ENCODE measurements at regions not wholly inside any gene's neighbourhood (a gene's known extent, or its start where the extent isn't known, plus 50 kb on each side); places are given as distances from the start of the nearest gene placed in this dataset.

- intact Hi-C loops (cut with DNase I) = loop anchor here (5.0 to 10.0 kb wide), 5 partner anchors 145 to 745 kb away; partner anchors contain the start of gene MEIS2
- H3K4me1 ChIP-seq (replicated peaks) = no peaks in the 10 kb centered on the region
- no peak overlapping the region for H3K4me3 ChIP-seq
- WGBS = 39% methylated on average over 6 of the region's 6 CpGs
- H3K9me3 ChIP-seq = no peaks in the 10 kb centered on the region
- DNase-seq (ENCODE audit: low spot score) = no peak
- TF ChIP-seq POLR2A (IDR thresholded peaks at IDR 0.05) (no peak), POLR2AphosphoS5 (IDR thresholded peaks at IDR 0.05) (no peak), CTCF (IDR thresholded peaks at IDR 0.05) (no peak)
- no peaks in the 10 kb centered on the region for H3K27me3 ChIP-seq (replicated peaks; ENCODE audit: insufficient read depth)
- no peaks in the 10 kb centered on the region for H3K36me3 ChIP-seq
- peak overlapping the region in 1 of 2 donors; percentile 15 for H3K27ac ChIP-seq
Observed at GRCh38 chr15:36499412-36500389, 79.7 kb upstream of the CDIN1 start.

GRCh38 chr15:36501063-36501678 lies 78.3 kb upstream of the CDIN1 start:
- Histone ChIP-seq H3K4me3 (no peak overlapping the region), H3K4me1 (replicated peaks) (no peaks in the 10 kb centered on the region), H3K27me3 (replicated peaks; ENCODE audit: insufficient read depth) (no peaks in the 10 kb centered on the region), H3K27ac (no peak overlapping the region), H3K36me3 (no peaks in the 10 kb centered on the region), H3K9me3 (no peaks in the 10 kb centered on the region)
- intact Hi-C loops (cut with DNase I) = loop anchor here (5.0 to 10.0 kb wide), 5 partner anchors 144 to 746 kb away; partner anchors contain the start of gene MEIS2
- peak; percentile 46 for DNase-seq (ENCODE audit: low spot score)
- 13% methylated on average over 5 of the region's 5 CpGs for WGBS
- TF ChIP-seq POLR2A (IDR thresholded peaks at IDR 0.05) (no peak), CTCF (IDR thresholded peaks at IDR 0.05) (peak; percentile 41 to 71 (median 58)), POLR2AphosphoS5 (IDR thresholded peaks at IDR 0.05) (peak; percentile 41)

- intact Hi-C loops (cut with DNase I) = loop anchor here (5.0 to 10.0 kb wide), 5 partner anchors 142 to 748 kb away; partner anchors contain the start of gene MEIS2
- H3K27me3 ChIP-seq (replicated peaks; ENCODE audit: insufficient read depth) = no peaks in the 10 kb centered on the region
- H3K4me3 ChIP-seq = no peak overlapping the region
- no peaks in the 10 kb centered on the region for H3K9me3 ChIP-seq
- no peak overlapping the region for H3K27ac ChIP-seq
- H3K4me1 ChIP-seq (replicated peaks) = no peaks in the 10 kb centered on the region
- TF ChIP-seq POLR2AphosphoS5 (IDR thresholded peaks at IDR 0.05) (no peak), CTCF (IDR thresholded peaks at IDR 0.05) (no peak), POLR2A (IDR thresholded peaks at IDR 0.05) (no peak)
- no peak for DNase-seq (ENCODE audit: low spot score)
- no peaks in the 10 kb centered on the region for H3K36me3 ChIP-seq
- 70% methylated on average over 1 of the region's 1 CpG for WGBS
Observed at GRCh38 chr15:36502509-36502908, 76.9 kb upstream of the CDIN1 start.

- Histone ChIP-seq H3K36me3 (no peaks in the 10 kb centered on the region), H3K9me3 (no peaks in the 10 kb centered on the region), H3K4me1 (replicated peaks) (no peaks in the 10 kb centered on the region), H3K27ac (no peak overlapping the region), H3K27me3 (replicated peaks; ENCODE audit: insufficient read depth) (no peaks in the 10 kb centered on the region), H3K4me3 (no peak overlapping the region)
- TF ChIP-seq POLR2A (IDR thresholded peaks at IDR 0.05) = no peak
- TF ChIP-seq POLR2AphosphoS5 (IDR thresholded peaks at IDR 0.05) = no peak
- intact Hi-C loops (cut with DNase I) = loop anchor here (10.0 kb wide), 4 partner anchors 138 to 752 kb away; no protein-coding TSS in a partner anchor
- DNase-seq (ENCODE audit: low spot score) = no peak
- 42% methylated on average over 3 of the region's 3 CpGs for WGBS
Observed at GRCh38 chr15:36506733-36507356, 72.6 kb upstream of the CDIN1 start.

- no peaks in the 10 kb centered on the region for H3K4me1 ChIP-seq (replicated peaks)
- H3K36me3 ChIP-seq = no peaks in the 10 kb centered on the region
- no peak for DNase-seq (ENCODE audit: low spot score)
- intact Hi-C loops (cut with DNase I) = loop anchor here (10.0 kb wide), 4 partner anchors 137 to 753 kb away; no protein-coding TSS in a partner anchor
- 6% methylated on average over 1 of the region's 1 CpG for WGBS
- no peak for TF ChIP-seq POLR2AphosphoS5 (IDR thresholded peaks at IDR 0.05)
- TF ChIP-seq POLR2A (IDR thresholded peaks at IDR 0.05) = no peak
- no peak for TF ChIP-seq CTCF (IDR thresholded peaks at IDR 0.05)
- H3K9me3 ChIP-seq = no peaks in the 10 kb centered on the region
- no peaks in the 10 kb centered on the region for H3K27me3 ChIP-seq (replicated peaks; ENCODE audit: insufficient read depth)
- H3K4me3 ChIP-seq = no peak overlapping the region
- no peak overlapping the region for H3K27ac ChIP-seq
Observed at GRCh38 chr15:36507458-36507857, 72.0 kb upstream of the CDIN1 start.

Measured in prostate gland (tissue), 2 donors.